ENCODE measurements at regions not wholly inside any gene's neighbourhood (a gene's known extent, or its start where the extent isn't known, plus 50 kb on each side); places are given as distances from the start of the nearest gene placed in this dataset.

DNA sequence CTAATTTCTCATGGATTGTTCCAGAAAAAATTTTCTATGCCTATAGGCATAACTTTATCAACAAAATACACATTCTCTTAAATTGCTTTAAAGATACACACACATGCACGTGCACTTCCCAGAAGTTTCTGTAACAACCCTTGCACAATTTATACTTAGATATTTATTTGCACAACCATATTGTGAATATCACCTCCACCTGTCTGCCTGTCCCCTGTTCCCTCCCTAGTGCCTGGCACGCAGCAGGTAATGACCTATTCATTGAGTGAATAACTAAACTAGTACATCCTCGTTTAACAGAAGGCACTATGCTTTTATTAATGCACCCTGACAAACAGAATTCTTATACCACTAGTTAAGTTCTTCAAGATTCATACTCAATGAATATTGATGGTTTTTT lies 198.9 kb downstream of the BCAS1 start:
- H3K4me1 Mint-ChIP-seq (ENCODE audit: unreplicated experiment): peaks cover 31% of the 10 kb centered on the region
- no peaks in the 10 kb centered on the region for H3K36me3 Mint-ChIP-seq
- H3K27ac Mint-ChIP-seq: no peak overlapping the region
- DNase-seq (ENCODE audit: extremely low spot score, unreplicated experiment): no peak
- H3K4me3 Mint-ChIP-seq: no peak overlapping the region
- no peak for TF ChIP-seq CTCF (conservative IDR thresholded peaks at IDR 0.05)
- no peaks in the 10 kb centered on the region for H3K27me3 Mint-ChIP-seq
- H3K9me3 Mint-ChIP-seq: no peaks in the 10 kb centered on the region

DNA sequence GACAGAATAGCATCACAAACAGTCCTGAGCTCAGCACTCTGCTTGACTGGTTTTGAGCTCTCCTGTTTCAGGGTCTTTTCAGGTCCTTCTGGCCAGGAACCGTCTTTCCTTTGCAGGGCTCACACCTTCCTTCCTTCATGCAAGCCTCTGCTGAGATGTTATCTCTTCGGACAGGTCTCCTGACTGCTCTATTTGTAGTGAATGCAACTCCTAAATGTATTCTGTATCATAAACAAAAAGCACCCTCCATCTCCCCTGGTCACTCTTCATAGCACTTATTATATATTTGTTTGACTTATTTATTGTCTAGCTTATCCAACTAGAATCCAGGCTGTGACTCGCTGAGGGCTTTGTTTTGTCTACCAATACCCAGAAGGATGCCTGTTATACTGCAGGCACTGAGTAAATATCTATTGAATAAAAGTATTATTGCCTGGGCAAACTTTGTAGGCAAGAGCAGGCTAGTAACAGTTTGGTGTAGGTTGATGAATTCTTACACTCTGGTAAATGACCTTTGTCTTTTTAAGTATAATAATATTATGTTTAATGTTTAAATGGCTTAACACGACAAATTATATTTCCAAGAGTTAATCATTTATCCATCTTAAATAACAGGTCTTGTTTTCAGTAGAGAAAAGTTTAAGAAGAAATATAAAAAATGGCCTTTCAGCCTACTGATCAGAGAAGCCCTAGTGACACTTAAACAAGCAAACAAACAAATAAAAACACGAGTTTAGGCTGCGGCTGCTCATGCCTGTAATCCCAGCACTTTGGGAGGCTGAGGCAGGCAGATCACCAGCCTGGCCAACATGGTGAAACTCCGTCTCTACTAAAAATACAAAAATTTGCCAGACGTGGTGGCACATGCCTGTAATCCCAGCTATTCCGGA lies 199.7 kb downstream of the BCAS1 start:
- Mint-ChIP-seq H3K36me3 (no peaks in the 10 kb centered on the region), H3K27me3 (no peaks in the 10 kb centered on the region), H3K4me1 (ENCODE audit: unreplicated experiment) (peaks cover 40% of the 10 kb centered on the region), H3K9me3 (no peaks in the 10 kb centered on the region), H3K4me3 (no peak overlapping the region), H3K27ac (peak overlapping the region; percentile 12)
- no peak for TF ChIP-seq CTCF (conservative IDR thresholded peaks at IDR 0.05)
- no peak for DNase-seq (ENCODE audit: extremely low spot score, unreplicated experiment)

GRCh38 chr20:53869466-53870258 lies 200.7 kb downstream of the BCAS1 start:
- Mint-ChIP-seq H3K27ac (peak overlapping the region; percentile 67), H3K9me3 (no peaks in the 10 kb centered on the region), H3K4me1 (ENCODE audit: unreplicated experiment) (peaks cover 45% of the 10 kb centered on the region), H3K4me3 (peak overlapping the region; percentile 48), H3K36me3 (no peaks in the 10 kb centered on the region), H3K27me3 (no peaks in the 10 kb centered on the region)
- peak; percentile 80 for TF ChIP-seq CTCF (conservative IDR thresholded peaks at IDR 0.05)
- no peak for DNase-seq (ENCODE audit: extremely low spot score, unreplicated experiment)

DNA sequence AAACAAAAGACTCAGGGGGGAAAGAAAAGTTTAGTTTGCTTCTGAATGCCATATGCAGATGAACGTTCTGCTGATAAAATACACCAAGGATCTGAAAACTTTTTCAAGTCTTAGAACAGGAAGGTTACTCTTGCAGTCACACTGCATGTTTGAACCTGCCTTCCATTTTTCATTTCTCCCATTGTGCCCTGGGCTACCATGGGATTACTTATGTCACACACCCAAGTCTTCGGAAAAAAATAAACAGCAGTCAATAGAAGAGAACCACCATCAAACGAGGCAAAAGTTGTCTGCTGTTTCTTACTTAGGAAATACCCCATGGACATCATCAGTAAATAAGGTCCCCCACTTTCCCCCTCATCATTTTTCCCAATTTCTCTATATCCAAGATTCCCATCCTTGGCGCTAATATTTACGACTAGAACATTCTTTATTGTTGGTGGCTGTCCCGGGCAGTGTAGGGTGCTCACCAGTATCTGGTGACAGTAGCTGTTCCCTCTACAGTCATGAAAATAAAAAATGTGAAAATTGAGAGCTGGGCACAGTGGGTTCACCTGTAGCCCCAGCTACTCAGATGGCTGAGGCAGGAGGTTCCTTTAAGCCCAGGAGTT lies 202.5 kb downstream of the BCAS1 start:
- no peak for TF ChIP-seq CTCF (conservative IDR thresholded peaks at IDR 0.05)
- Mint-ChIP-seq H3K4me1 (ENCODE audit: unreplicated experiment) (peaks cover 53% of the 10 kb centered on the region), H3K36me3 (no peaks in the 10 kb centered on the region), H3K27ac (peak overlapping the region; percentile 94), H3K27me3 (no peaks in the 10 kb centered on the region), H3K4me3 (peak overlapping the region; percentile 52), H3K9me3 (no peaks in the 10 kb centered on the region)
- no peak for DNase-seq (ENCODE audit: extremely low spot score, unreplicated experiment)

DNA sequence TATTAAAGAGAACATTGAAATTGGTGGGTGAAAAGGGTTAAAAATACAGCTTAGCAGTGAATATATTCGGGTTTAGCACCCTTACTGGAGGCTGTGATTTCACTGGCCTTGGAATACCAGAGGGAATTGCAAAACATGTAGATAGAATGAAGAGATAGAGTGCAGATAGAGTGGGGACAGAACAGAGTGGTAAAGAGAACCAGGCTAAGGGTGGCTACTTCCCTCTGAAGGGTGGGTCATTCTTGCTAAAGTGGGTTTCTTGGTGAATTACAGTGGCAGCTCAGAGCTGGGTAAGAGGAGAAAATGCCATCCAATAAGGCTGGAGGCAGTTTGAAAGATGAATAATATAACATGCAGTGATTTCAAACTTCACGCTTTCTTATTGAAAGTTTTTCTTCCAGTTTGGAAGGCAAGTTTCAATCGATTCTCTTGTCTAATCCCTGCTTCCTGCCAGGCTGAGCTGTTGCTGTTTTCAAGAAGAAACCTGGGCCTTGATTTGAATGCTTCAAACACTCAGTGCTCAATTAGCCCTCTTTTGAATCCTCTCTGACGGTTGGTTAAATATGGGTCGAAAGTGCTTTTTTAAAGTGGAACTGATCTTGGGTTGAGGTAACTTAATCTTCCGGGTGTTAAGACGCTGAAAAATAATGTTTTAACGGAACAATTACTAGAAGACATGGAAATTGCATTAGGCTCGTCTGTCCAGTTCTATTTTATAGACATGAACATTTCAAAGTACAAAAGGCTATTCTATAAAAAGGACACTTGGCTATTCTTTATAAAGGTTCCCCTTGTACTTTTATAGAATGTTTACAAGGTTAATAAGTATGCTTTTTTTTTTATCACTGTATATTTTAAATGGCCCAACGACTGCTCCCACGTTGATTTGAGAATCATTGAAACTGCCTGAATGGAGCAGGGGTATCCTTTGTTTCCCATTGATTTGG lies 203.3 kb downstream of the BCAS1 start:
- H3K27me3 Mint-ChIP-seq: no peaks in the 10 kb centered on the region
- TF ChIP-seq CTCF (conservative IDR thresholded peaks at IDR 0.05): no peak
- no peaks in the 10 kb centered on the region for H3K9me3 Mint-ChIP-seq
- peak overlapping the region; percentile 94 for H3K27ac Mint-ChIP-seq
- peak overlapping the region; percentile 70 for H3K4me3 Mint-ChIP-seq
- no peak for DNase-seq (ENCODE audit: extremely low spot score, unreplicated experiment)
- no peaks in the 10 kb centered on the region for H3K36me3 Mint-ChIP-seq
- peaks cover 55% of the 10 kb centered on the region for H3K4me1 Mint-ChIP-seq (ENCODE audit: unreplicated experiment)
